Smooth muscle cell (in vitro differentiated cells): ENCODE measurements at regions not wholly inside any gene's neighbourhood (a gene's known extent, or its start where the extent isn't known, plus 50 kb on each side); places are given as distances from the start of the nearest gene placed in this dataset.
"Not testable (repeated sequence)": the region's sequence is repeated elsewhere in the genome, so short reads cannot be mapped to it uniquely, and the experiment has no call there.

Source experiments
- DNase-seq: peaks from one replicate; lab custom pipeline; 2025; ENCODE audit not compliant: unreplicated experiment; lab: John Stamatoyannopoulos, UW
- H2AFZ ChIP-seq: fragments of 200-600 bp; sonication (generic); 2 replicates; pipeline ENCODE4 v1.6.0; 2016; ENCODE audit warnings: antibody characterized with exemption, low read depth, mild to moderate bottlenecking
- H3F3A ChIP-seq: fragments of 200-600 bp; sonication (generic); 2 replicates; pipeline ENCODE4 v1.6.0; 2017; ENCODE audit warnings: antibody characterized with exemption, low read depth
- H3K27ac ChIP-seq: fragments of 200-600 bp; sonication (generic); 2 replicates; pipeline ENCODE4 v1.5.1; 2016; ENCODE audit warnings: low read depth, mild to moderate bottlenecking
- H3K27me3 ChIP-seq: fragments of 200-600 bp; sonication (generic); 2 replicates; pipeline ENCODE4 v1.6.1; 2016; ENCODE audit warnings: low read depth, mild to moderate bottlenecking
- H3K36me3 ChIP-seq: fragments of 200-600 bp; sonication (generic); 2 replicates; pipeline ENCODE4 v1.5.1; 2016; ENCODE audit warnings: low read depth
- H3K4me1 ChIP-seq: fragments of 200-600 bp; sonication (generic); 2 replicates; pipeline ENCODE4 v1.5.1; 2016; ENCODE audit warnings: low read depth
- H3K4me2 ChIP-seq: fragments of 200-600 bp; sonication (generic); 2 replicates; pipeline ENCODE4 v1.6.0; 2016; ENCODE audit warnings: mild to moderate bottlenecking
- H3K4me3 ChIP-seq: fragments of 200-600 bp; sonication (generic); 2 replicates; pipeline ENCODE4 v1.5.1; 2016; ENCODE audit warnings: mild to moderate bottlenecking
- H3K79me2 ChIP-seq: fragments of 200-600 bp; sonication (generic); 2 replicates; pipeline ENCODE4 v1.6.0; 2016; ENCODE audit warnings: low read depth, mild to moderate bottlenecking
- H3K9ac ChIP-seq: fragments of 200-600 bp; sonication (generic); 2 replicates; pipeline ENCODE4 v1.6.0; 2016; ENCODE audit warnings: low read depth
- H3K9me3 ChIP-seq: fragments of 200-600 bp; sonication (generic); replicated peaks from 2 replicates; pipeline ENCODE4 v1.5.1; 2016; ENCODE audit warnings: low read depth
- H4K20me1 ChIP-seq: fragments of 200-600 bp; sonication (generic); 2 replicates; pipeline ENCODE4 v1.6.0; 2016; ENCODE audit warnings: low read depth
- WGBS: methylation state at CpG from one replicate; pipeline ENCODE4 v1.1.7; 2016; ENCODE audit warnings: low lambda C conversion rate; 5-methylcytosine and 5-hydroxymethylcytosine counted together
- TF ChIP-seq, protein P1 (sequence below): fragments of 200-600 bp; sonication (generic); IDR thresholded peaks from 2 replicates; pipeline ENCODE4 v1.5.1; 2017; ENCODE audit warnings: borderline replicate concordance, mild to moderate bottlenecking, antibody characterized with exemption; ENCODE audit not compliant: insufficient read depth, poor library complexity, severe bottlenecking

DNA sequence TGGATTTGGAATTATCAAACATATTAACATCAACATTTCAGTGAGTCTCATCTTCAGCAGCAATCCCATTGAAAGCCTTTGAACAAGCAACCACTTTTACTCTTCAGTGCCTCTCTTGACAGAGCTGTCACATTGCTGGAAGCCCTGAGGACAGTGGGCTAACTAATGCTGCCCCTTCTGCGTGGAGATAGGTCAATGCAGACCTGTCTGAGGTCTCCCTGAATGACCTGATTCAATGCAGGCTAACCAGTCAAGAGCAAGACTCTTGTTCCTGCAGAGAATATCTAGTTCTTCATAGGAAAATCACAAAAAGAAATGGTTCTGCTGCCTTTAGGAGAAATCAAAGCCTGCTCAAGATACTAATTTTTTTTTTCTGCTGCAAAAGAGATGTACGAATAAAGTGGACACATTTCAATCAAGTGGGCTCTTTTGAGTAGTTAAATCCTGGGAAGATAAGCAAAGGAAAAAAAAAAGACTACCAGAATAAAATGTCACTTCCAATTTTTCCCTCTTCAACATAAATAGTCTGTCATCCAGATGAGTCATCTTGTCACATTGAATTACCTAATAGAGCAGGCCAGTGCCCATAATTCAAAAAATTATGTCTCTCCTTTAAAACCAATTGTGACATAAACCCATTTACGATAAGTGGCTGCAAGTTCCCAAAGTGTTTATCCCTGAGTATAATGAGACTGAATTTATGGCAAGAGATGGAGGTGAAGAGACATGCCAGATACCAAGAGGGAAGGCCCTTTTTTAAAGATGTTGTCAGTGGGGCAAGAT lies 1269.0 kb upstream of the DDX18 start:
- Histone ChIP-seq H3F3A (no peaks in the 10 kb centered on the region), H3K9me3 (no peaks in the 10 kb centered on the region), H3K36me3 (no peaks in the 10 kb centered on the region), H4K20me1 (no peaks in the 10 kb centered on the region), H3K79me2 (no peaks in the 10 kb centered on the region), H3K4me2 (no peak overlapping the region), H2AFZ (no peak overlapping the region), H3K27ac (no peak overlapping the region), H3K9ac (no peak overlapping the region), H3K4me3 (no peak overlapping the region), H3K4me1 (no peaks in the 10 kb centered on the region), H3K27me3 (no peaks in the 10 kb centered on the region)
- TF ChIP-seq, protein P1, sequence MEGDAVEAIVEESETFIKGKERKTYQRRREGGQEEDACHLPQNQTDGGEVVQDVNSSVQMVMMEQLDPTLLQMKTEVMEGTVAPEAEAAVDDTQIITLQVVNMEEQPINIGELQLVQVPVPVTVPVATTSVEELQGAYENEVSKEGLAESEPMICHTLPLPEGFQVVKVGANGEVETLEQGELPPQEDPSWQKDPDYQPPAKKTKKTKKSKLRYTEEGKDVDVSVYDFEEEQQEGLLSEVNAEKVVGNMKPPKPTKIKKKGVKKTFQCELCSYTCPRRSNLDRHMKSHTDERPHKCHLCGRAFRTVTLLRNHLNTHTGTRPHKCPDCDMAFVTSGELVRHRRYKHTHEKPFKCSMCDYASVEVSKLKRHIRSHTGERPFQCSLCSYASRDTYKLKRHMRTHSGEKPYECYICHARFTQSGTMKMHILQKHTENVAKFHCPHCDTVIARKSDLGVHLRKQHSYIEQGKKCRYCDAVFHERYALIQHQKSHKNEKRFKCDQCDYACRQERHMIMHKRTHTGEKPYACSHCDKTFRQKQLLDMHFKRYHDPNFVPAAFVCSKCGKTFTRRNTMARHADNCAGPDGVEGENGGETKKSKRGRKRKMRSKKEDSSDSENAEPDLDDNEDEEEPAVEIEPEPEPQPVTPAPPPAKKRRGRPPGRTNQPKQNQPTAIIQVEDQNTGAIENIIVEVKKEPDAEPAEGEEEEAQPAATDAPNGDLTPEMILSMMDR = no peak
- WGBS = 50% methylated on average over 3 of the region's 3 CpGs
- DNase-seq = no peak

DNA sequence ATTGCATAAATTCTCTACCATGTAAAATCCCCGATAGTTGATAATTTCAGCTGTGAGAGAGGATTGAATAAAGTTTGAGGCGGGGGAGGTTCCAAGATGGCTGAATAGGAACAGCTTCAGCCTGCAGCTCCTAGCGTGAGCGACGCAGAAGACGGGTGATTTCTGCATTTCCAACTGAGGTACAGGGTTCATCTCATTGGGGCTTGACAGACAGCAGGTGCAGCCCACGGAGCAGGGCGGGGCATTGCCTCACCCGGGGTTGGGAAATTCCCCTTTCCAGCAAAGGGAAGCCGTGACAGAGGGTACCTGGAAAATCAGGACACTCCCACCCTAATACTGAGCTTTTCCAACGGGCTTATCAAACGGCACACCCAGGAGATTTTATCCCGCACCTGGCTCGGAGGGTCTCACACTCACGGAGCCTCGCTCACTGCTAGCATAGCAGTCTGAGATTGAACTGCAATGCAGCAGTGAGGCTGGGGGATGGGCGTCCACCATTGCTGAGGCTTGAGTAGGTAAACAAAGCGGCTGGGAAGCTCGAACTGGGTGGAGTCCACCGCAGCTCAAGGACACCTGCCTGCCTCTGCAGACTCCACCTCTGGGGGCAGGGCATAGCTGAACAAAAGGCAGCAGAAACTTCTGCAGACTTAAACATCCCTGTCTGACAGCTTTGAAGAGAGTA lies 1261.6 kb upstream of the DDX18 start:
- not testable (repeated sequence) for H3F3A ChIP-seq, H2AFZ ChIP-seq, H3K27ac ChIP-seq, H3K4me1 ChIP-seq, H3K4me3 ChIP-seq, H3K9ac ChIP-seq, H3K27me3 ChIP-seq, DNase-seq, H3K79me2 ChIP-seq, H3K36me3 ChIP-seq, H4K20me1 ChIP-seq, H3K9me3 ChIP-seq, H3K4me2 ChIP-seq
- WGBS = 78% methylated on average over 20 of the region's 20 CpGs

DNA sequence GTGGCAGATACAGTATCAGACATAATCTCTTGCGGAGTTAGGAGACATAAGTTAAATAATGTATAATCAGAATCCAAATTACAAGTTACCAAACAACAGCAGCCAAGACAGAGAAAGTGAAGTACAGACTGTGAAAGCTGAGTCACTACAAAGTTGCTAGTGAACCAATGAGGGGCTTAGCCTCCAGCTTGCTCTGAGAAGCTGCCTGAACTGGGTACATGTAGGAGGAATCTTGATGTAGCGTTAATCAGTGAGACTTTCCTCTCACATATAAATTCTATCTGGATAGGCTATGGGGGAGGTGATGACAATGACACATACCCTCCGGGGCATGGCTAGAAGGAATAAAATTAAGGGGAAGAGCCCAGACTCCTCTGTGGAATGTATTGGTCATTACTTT lies 1234.3 kb upstream of the DDX18 start:
- Histone ChIP-seq H3F3A (no peaks in the 10 kb centered on the region), H4K20me1 (no peaks in the 10 kb centered on the region), H3K4me2 (no peak overlapping the region), H2AFZ (no peak overlapping the region), H3K36me3 (no peaks in the 10 kb centered on the region), H3K9me3 (no peaks in the 10 kb centered on the region), H3K79me2 (no peaks in the 10 kb centered on the region), H3K27ac (no peak overlapping the region), H3K4me3 (no peak overlapping the region), H3K4me1 (no peaks in the 10 kb centered on the region), H3K27me3 (no peaks in the 10 kb centered on the region), H3K9ac (no peak overlapping the region)
- 55% methylated on average over 3 of the region's 3 CpGs for whole genome bisulfite sequencing
- TF ChIP-seq, protein P1 = no peak
- DNase-seq = no peak

DNA sequence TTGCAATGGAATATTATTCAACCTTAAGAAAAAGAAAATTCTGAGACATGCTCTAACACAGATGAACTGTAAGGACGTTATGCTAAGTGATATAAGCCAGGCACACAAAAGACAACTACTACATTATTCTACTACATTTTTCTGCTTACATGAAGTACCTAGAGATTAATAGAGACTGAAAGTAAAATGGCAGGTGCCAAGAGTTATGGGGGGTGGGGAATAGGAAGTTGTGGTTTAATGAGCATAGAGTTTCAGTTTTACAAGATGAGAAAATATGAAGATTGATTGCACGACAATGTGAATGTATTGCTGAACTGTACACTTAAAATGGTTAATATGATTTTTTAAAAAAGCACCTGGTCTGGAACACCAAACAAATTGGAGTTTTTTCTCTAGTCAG lies 1231.6 kb upstream of the DDX18 start:
- H3K36me3 ChIP-seq = no peaks in the 10 kb centered on the region
- H3K9me3 ChIP-seq = no peaks in the 10 kb centered on the region
- no peak overlapping the region for H3K27ac ChIP-seq
- H2AFZ ChIP-seq = no peak overlapping the region
- TF ChIP-seq, protein P1 = no peak
- peaks cover 4% of the 10 kb centered on the region for H3K4me1 ChIP-seq
- 83% methylated on average over 2 of the region's 2 CpGs for WGBS
- no peak overlapping the region for H3K9ac ChIP-seq
- DNase-seq = no peak
- H3F3A ChIP-seq = no peaks in the 10 kb centered on the region
- no peak overlapping the region for H3K4me2 ChIP-seq
- H3K27me3 ChIP-seq = no peaks in the 10 kb centered on the region
- no peaks in the 10 kb centered on the region for H3K79me2 ChIP-seq
- H4K20me1 ChIP-seq = no peaks in the 10 kb centered on the region
- no peak overlapping the region for H3K4me3 ChIP-seq
